ENCODE measurements at regions not wholly inside any gene's neighbourhood (a gene's known extent, or its start where the extent isn't known, plus 50 kb on each side); places are given as distances from the start of the nearest gene placed in this dataset.

- 76 to 77% methylated on average over 3 of the region's 3 CpGs for WGBS, 2 donors
- no peaks in the 10 kb centered on the region for H3K9me3 ChIP-seq
- TF ChIP-seq POLR2A (IDR thresholded peaks at IDR 0.05) (no peak), CTCF (IDR thresholded peaks at IDR 0.05) (no peak)
- no peaks in the 10 kb centered on the region for H3K4me1 ChIP-seq
- intact Hi-C loops (cut with DNase I; ENCODE audit: low total_unique reads), result no loop called here
- no peak overlapping the region for H3K27ac ChIP-seq
- no peak for DNase-seq
- H3K27me3 ChIP-seq, result no peaks in the 10 kb centered on the region
- no peaks in the 10 kb centered on the region for H3K36me3 ChIP-seq (ENCODE audit: low read depth, missing control alignments)
- no peak overlapping the region for H3K4me3 ChIP-seq
Observed at GRCh38 chr3:18840535-18841137, 307.7 kb upstream of the KCNH8 start.

GRCh38 chr3:18838758-18839157, 309.6 kb upstream of the KCNH8 start:
- Histone ChIP-seq H3K36me3 (ENCODE audit: low read depth, missing control alignments) (no peaks in the 10 kb centered on the region), H3K4me3 (no peak overlapping the region), H3K27ac (no peak overlapping the region), H3K4me1 (no peaks in the 10 kb centered on the region), H3K9me3 (no peaks in the 10 kb centered on the region), H3K27me3 (no peaks in the 10 kb centered on the region)
- TF ChIP-seq CTCF (IDR thresholded peaks at IDR 0.05), result no peak
- no peak for TF ChIP-seq POLR2A (IDR thresholded peaks at IDR 0.05)
- whole genome bisulfite sequencing, 2 donors, result 75 to 80% methylated on average over 1 of the region's 1 CpG
- intact Hi-C loops (cut with DNase I; ENCODE audit: low total_unique reads), result no loop called here
- DNase-seq, result no peak

- Histone ChIP-seq H3K36me3 (ENCODE audit: low read depth, missing control alignments) (no peaks in the 10 kb centered on the region), H3K9me3 (no peaks in the 10 kb centered on the region), H3K4me1 (no peaks in the 10 kb centered on the region), H3K27ac (no peak overlapping the region), H3K27me3 (no peaks in the 10 kb centered on the region), H3K4me3 (no peak overlapping the region)
- TF ChIP-seq POLR2A (IDR thresholded peaks at IDR 0.05) (no peak), CTCF (IDR thresholded peaks at IDR 0.05) (no peak)
- DNase-seq, result no peak
- intact Hi-C loops (cut with DNase I; ENCODE audit: low total_unique reads), result no loop called here
- 77 to 88% methylated on average over 3 of the region's 3 CpGs for WGBS, 2 donors
Observed at GRCh38 chr3:18837137-18837755, 311.1 kb upstream of the KCNH8 start.

GRCh38 chr3:18835021-18835420, 313.3 kb upstream of the KCNH8 start:
- TF ChIP-seq CTCF (IDR thresholded peaks at IDR 0.05) (no peak), POLR2A (IDR thresholded peaks at IDR 0.05) (no peak)
- WGBS, 2 donors, result 88 to 95% methylated on average over 4 of the region's 4 CpGs
- intact Hi-C loops (cut with DNase I; ENCODE audit: low total_unique reads), result no loop called here
- no peaks in the 10 kb centered on the region for H3K9me3 ChIP-seq
- H3K4me3 ChIP-seq, result no peak overlapping the region
- H3K4me1 ChIP-seq, result no peaks in the 10 kb centered on the region
- H3K27ac ChIP-seq, result no peak overlapping the region
- no peak for DNase-seq
- H3K36me3 ChIP-seq (ENCODE audit: low read depth, missing control alignments), result no peaks in the 10 kb centered on the region
- no peaks in the 10 kb centered on the region for H3K27me3 ChIP-seq

DNA sequence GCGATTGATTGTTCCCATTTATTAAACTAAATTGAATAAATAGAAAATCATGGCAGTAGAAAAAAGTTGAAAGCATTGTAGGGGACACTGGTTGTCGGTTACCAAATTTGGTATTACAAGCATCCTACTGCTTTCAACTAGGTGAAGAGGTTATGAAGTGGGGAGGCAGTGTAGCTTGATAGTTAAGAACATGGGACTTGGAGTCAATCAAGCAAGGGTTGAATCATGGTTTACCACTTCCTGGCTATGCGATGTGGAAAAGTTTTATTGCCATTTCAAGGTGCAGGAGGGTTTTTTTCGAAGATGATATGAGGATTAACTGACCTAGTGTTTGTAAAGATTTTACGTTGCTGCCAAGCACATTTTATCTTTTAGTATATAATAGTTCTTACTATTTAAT, 318.2 kb upstream of the KCNH8 start:
- TF ChIP-seq CTCF (IDR thresholded peaks at IDR 0.05) (no peak), POLR2A (IDR thresholded peaks at IDR 0.05) (no peak)
- no peak overlapping the region for H3K27ac ChIP-seq
- H3K9me3 ChIP-seq, result no peaks in the 10 kb centered on the region
- no peaks in the 10 kb centered on the region for H3K4me1 ChIP-seq
- no peak for DNase-seq
- 82 to 87% methylated on average over 5 of the region's 5 CpGs for WGBS, 2 donors
- no peaks in the 10 kb centered on the region for H3K36me3 ChIP-seq (ENCODE audit: low read depth, missing control alignments)
- intact Hi-C loops (cut with DNase I; ENCODE audit: low total_unique reads), result no loop called here
- H3K27me3 ChIP-seq, result no peaks in the 10 kb centered on the region
- no peak overlapping the region for H3K4me3 ChIP-seq
